NCI-H524 treated with DMSO at 0.1 percent for 48 hours (cell line): ENCODE measurements at regions not wholly inside any gene's neighbourhood (a gene's known extent, or its start where the extent isn't known, plus 50 kb on each side); places are given as distances from the start of the nearest gene placed in this dataset.

Experiments used
- DNase-seq: peaks from one replicate; lab custom pipeline; 2025; lab: John Stamatoyannopoulos, UW

GRCh38 chr14:84181072-84181471 is 1348.9 kb upstream of the FLRT2 start:
- DNase-seq = no peak

DNA sequence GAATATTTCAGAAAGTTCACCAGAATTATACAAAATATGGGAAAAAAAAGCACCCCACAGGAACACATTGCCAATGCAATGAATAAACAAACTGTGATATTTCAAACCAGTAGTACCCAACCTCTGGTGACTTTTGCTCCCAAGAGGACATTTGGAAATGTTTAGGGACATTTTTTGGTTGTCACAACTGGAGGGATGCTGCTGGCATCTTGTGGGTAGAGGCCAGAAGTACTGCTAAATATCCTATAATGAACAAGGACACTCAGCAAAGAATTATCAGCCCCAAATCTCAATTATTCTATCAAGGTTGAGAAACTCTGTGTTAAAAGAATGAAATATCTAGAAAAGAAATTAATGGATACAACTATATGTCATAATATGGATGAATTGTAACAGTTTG is 1334.4 kb upstream of the FLRT2 start:
- DNase-seq = no peak

GRCh38 chr14:84197704-84198103 is 1332.2 kb upstream of the FLRT2 start:
- DNase-seq = no peak

- DNase-seq = no peak
These were observed 1327.5 kb upstream of the FLRT2 start for GRCh38 chr14:84202486-84202885.

DNA sequence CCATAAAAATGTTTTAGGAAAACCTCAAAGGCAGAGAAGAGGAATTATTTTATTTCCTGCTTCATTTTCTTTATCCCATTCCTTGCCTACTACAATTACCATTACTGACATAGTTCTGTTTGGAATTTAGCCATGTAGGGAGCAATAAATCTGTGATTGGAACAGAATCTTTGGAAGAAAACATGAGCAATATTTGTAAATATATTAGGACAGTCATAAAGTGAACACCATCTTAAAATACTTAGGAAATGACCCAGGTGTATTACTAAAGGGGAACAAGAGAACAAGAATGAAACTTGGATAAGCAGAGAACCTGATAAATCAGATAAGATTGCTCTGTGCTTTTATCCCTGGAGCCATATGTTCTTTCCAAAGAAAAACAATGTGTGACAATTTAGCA is 1326.0 kb upstream of the FLRT2 start:
- DNase-seq = no peak

DNA sequence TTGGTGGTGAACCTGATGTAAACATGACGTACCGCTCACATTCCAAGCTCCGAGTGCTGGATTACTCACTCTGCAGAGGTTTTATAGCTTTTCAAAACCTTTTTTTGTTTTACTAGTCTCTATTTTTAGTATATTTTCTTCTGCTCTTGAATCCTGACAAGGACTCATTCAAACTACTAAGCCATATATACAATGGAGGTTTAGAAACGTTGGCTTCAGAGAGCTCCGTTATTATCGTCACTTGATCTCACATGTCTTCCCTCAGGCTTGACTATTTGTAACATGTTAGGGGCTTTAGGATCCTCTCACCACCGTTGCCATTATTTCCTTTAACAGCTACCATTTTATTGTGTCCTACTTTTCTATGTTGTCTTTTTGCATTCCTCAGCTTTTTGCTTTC is 1321.5 kb upstream of the FLRT2 start:
- DNase-seq = no peak

DNA sequence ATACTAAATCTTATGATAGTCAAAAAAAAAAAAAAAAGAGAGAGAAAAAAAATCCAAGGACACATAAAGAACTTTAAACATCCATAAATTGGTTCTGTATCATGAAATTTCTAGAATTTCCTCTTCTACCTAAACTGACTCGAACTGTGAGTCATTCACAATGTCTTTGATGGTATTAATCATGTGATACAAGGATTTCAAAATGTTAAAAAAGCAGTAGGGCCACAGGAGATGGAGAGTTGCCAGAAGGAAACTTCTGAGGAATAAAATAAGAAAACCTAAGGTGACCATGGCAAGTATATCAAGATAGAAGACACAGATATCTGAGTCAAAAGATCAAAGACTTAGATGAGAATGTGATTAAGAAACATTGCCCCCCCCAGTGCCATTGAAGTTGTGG is 1320.9 kb upstream of the FLRT2 start:
- DNase-seq = no peak

- no peak for DNase-seq
These were observed 1312.9 kb upstream of the FLRT2 start for GRCh38 chr14:84217066-84217465.

- DNase-seq = no peak
These were observed 1304.7 kb upstream of the FLRT2 start for GRCh38 chr14:84225268-84225667.

DNA sequence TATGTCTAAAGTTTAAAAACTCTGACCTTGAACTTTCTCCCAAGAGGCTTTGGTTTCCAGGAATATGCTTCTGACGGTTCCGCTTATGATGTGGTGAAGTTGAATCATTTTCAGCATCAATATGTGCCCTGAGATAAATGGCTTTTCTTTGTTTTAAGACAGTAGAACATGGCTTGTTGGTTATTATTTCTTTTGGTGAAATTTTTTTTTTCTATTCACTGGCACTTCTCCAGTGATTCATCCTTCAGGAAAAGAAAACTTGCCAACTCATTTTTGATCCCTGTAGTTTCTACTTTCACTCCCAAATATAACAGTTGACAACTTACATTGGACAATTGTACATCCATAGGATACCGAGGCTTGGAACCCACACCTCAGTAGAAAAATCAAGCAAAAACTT is 1301.2 kb upstream of the FLRT2 start:
- no peak for DNase-seq

- DNase-seq = no peak
These were observed 1295.7 kb upstream of the FLRT2 start for GRCh38 chr14:84234281-84234680.

DNA sequence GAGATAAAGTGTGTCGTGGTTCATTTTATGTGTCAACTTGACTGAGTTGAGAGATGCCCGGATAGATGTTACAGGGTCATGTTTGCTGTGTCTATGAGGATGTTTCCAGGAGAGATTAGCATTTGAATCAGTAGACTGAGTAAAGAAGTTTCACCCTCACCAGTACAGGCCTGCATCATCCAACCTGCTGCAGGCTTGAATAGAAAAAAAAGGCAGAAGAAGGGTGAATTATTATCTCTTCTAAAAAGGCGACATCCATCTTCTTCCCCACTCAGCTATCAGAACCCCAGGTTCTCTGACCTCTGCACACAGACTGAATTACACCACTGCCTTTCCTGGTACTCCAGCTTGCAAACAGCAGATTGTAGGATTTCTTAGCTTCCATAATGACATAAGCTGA is 1293.7 kb upstream of the FLRT2 start:
- DNase-seq = no peak

- DNase-seq = no peak
These were observed 1292.1 kb upstream of the FLRT2 start for GRCh38 chr14:84237881-84238280.

- no peak for DNase-seq
These were observed 1282.3 kb upstream of the FLRT2 start for GRCh38 chr14:84247693-84248092.

DNA sequence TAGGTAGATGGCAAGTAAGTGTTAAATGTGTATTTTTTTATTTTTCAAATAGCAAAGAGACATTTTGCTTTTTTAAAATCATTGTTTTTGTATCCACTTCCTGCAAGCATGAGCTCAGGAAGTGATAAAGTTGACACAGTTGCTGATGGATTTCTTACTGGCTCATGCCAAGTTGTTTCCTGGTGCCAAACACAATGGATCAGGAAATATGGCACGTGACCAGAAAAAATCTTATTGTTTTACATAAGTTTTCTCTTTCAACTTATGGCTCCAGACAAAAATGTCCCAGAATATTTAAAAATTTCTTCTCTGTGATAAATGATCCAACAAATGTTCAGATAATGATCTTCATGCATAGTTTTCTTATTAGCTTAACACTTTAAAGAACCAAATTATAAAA is 1279.1 kb upstream of the FLRT2 start:
- DNase-seq = no peak

DNA sequence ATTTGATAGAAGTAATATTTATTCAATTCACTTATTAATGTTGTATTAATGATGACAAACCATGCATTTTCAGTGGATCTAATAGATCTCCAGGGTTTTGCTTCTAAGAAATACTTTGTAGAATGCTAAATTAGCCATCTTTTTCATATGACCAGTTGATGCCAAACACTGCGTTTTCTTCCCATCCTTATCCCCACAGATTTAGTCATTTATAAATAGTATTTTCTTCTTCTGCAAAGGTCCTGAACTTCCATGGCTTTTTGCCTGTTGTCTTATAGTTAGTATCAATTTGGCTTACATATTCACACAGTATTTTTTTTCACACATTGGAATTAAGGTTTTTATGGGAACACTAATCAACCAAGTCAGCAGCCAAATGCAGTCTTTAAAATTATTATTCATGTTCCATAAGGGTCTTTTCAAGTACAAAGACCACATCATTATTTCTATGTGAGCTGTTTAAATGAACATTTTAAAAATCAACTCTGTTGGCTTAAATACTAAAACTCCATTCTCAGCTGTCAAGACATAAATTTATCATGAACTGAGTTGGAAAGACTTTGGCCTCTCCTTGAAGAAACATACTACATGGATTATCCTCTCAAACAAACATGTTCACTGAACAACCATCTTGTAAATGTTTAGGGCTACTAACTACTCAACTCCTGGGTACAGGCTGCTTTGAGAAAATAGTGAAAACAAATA is 1278.4 kb upstream of the FLRT2 start:
- DNase-seq = no peak

GRCh38 chr14:84252706-84253105 is 1277.2 kb upstream of the FLRT2 start:
- DNase-seq = no peak

DNA sequence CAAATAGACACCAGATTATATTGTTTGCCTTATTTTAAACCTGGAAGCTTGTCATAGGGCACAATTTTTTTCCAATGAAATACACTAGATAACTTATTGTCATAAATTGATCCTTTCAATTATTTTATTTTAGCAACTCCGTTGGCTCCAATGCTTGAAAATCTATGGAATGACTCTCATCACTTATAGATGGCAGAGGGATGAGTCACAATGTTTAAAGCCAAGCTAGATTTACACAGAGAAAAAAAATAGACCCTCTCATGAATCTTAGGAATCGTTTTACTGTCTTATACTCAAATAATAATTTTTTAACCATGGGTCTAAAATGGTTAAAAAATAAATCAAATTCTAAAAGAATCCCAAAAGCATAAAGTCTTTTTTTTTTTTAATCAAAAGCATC is 1276.6 kb upstream of the FLRT2 start:
- no peak for DNase-seq

DNA sequence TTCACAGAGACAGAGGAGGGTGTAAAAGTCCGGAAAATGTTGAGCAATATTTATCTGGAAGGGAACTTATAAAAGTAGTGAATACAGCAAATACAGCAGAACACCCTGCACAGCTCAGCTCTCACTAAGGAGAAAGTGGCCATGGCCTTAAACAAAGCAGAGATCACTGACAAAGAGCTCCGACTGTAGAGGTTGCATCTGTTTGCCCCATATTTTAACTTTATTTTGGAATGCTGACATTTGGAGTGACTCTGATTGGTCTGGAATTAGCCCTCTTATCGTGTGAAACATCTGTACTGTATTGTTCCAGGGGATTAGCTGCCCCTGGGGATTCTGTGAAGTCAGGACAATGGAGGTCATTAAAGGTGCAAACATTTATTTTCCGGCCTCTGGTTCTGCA is 1275.7 kb upstream of the FLRT2 start:
- peak; percentile 95 for DNase-seq

DNA sequence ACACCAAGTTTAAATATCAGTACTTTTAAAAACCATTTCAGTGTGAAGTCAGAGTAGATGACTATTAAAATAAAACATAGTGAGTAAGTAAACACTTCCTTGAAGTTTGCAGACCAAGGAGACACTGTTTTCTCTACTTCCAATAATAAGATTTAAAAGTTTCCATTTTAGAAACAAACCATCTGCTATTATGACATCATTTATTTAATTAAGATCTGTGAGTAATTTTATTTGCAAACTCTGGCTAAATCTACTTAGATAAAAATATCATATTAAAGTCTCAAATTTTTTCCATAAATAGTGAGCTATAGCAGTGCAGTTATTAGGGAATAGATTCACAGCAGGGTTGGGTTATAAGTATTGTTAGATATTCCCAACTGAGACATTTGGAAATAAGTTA is 1267.0 kb upstream of the FLRT2 start:
- no peak for DNase-seq

- DNase-seq = no peak
These were observed 1257.6 kb upstream of the FLRT2 start for GRCh38 chr14:84272290-84272721.

DNA sequence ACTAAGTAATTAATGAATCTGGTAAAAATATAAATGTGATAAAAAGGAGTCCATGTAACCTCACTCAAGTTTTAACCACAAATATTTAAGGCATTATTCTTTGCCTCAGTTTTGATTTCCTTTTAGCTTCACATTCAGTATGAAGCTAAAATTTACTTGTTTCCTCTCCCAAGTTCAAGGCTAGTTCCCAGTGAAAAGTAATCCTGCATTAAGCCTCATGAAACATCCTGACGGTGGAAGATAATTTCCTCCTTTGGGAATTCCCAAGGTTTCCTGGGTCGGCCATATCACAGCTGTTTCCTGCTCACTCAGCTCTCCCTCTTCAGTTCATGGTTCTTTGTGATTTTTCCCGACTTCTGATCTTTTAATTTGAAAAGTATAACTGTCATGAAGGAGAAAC is 1256.8 kb upstream of the FLRT2 start:
- peak; percentile 24 for DNase-seq

- no peak for DNase-seq
These were observed 1247.3 kb upstream of the FLRT2 start for GRCh38 chr14:84282618-84283017.

GRCh38 chr14:84288781-84289180 is 1241.2 kb upstream of the FLRT2 start:
- DNase-seq = no peak
